A549 (cell line): ENCODE measurements at regions not wholly inside any gene's neighbourhood (a gene's known extent, or its start where the extent isn't known, plus 50 kb on each side); places are given as distances from the start of the nearest gene placed in this dataset.

Experiments used
- ATAC-seq, 2 experiments: fragments of 200-7000 bp in 1 of 2; fragments of >200 bp in 1 of 2; cut with Nextera tagmentation in 1 of 2; cut with Tn5 transposase in 1 of 2; 3 replicates each; pipeline versions ENCODE4 v1.8.0 to v1.9.1; 2018 to 2020; ENCODE audit warnings: mild to moderate bottlenecking in 1 of 2, moderate library complexity in 1 of 2
- CTCF ChIA-PET: fragments of 300-600 bp; sonication (Branson Sonifier 250); formaldehyde crosslinking; extraction: SDS; loops from one replicate; lab custom pipeline; 2021; ENCODE audit warnings: antibody characterized with exemption, inconsistent platforms; lab: Yijun Ruan, JAX
- POLR2A ChIA-PET: fragments of 350-600 bp; formaldehyde crosslinking; extraction: SDS; loops from one replicate; lab custom pipeline; 2021; ENCODE audit warnings: antibody characterized with exemption, inconsistent platforms; lab: Yijun Ruan, JAX
- DNase-seq, 2 experiments: peaks; one replicate each; pipeline versions ENCODE4 v3.0.0 to v3.0.0-alpha.2; 2011 to 2016; ENCODE audit warnings: low read depth in 1 of 2, low spot score in 1 of 2
- FAIRE-seq: peaks from 2 replicates; lab custom pipeline; 2011; peaks lifted over from hg19 to GRCh38; lab: Jason Lieb, UNC
- H3K27ac ChIP-seq, 2 experiments: fragments of >200 bp; sonication (Bioruptor Twin); formaldehyde crosslinking; 3 replicates each; pipeline ENCODE4 v1.5.1; 2016 to 2017
- H3K4me1 ChIP-seq: fragments of >200 bp; sonication (Bioruptor Twin); formaldehyde crosslinking; 3 replicates; pipeline ENCODE4 v1.6.1; 2016
- H3K4me2 ChIP-seq: fragments of >200 bp; sonication (Bioruptor Twin); formaldehyde crosslinking; 3 replicates; pipeline ENCODE4 v1.6.1; 2016
- H3K4me3 ChIP-seq: fragments of >200 bp; sonication (Bioruptor Twin); formaldehyde crosslinking; 3 replicates; pipeline ENCODE4 v1.5.1; 2016
- H3K9me3 ChIP-seq: fragments of >200 bp; sonication (Bioruptor Twin); formaldehyde crosslinking; 3 replicates; pipeline ENCODE4 v1.6.1; 2016
- ATOH8 ChIP-seq: fragments of 250-450 bp; sonication (Bioruptor Pico); IDR thresholded peaks from 2 replicates; pipeline ENCODE4 v1.5.0; 2020; ENCODE audit warnings: low read depth, mild to moderate bottlenecking, moderate library complexity
- BHLHE40 ChIP-seq: IDR thresholded peaks from 2 replicates; pipeline ENCODE4 v1.6.1; 2012; ENCODE audit warnings: low read depth, low read length, inconsistent platforms
- CBX8 ChIP-seq: fragments of 200-600 bp; sonication (generic); IDR thresholded peaks from 2 replicates; pipeline ENCODE4 v1.6.1; 2016
- CEBPB ChIP-seq, 2 experiments: fragments of >200 bp in 1 of 2; sonication (Bioruptor Twin) in 1 of 2; formaldehyde crosslinking in 1 of 2; IDR thresholded peaks; 2 replicates each; pipeline ENCODE4 v1.6.1; 2012 to 2016
- CHD2 ChIP-seq: fragments of 150-350 bp; IDR thresholded peaks from 2 replicates; pipeline ENCODE4 v1.6.1; 2014; ENCODE audit warnings: low read length; ENCODE audit not compliant: partially characterized antibody
- EHF ChIP-seq: fragments of 250-450 bp; sonication (Bioruptor Pico); IDR thresholded peaks from 2 replicates; pipeline ENCODE4 v1.5.0; 2020; ENCODE audit warnings: mild to moderate bottlenecking
- EHMT2 ChIP-seq: fragments of 200-600 bp; sonication (generic); IDR thresholded peaks from 2 replicates; pipeline ENCODE4 v1.6.1; 2016; ENCODE audit warnings: antibody characterized with exemption, low read depth, mild to moderate bottlenecking, moderate library complexity
- ESRRA ChIP-seq: fragments of 150-350 bp; IDR thresholded peaks from 2 replicates; pipeline ENCODE4 v1.6.1; 2014; ENCODE audit warnings: mild to moderate bottlenecking, low read length, borderline replicate concordance
- FOSL2 ChIP-seq, 2 experiments: fragments of 450-650 bp in 1 of 2; fragments of >200 bp in 1 of 2; sonication (Bioruptor Twin) in 1 of 2; formaldehyde crosslinking; IDR thresholded peaks; 2 replicates each; pipeline versions ENCODE4 v1.5.0 to v1.6.1; 2016 to 2020; ENCODE audit warnings: mild to moderate bottlenecking in 1 of 2, moderate library complexity in 1 of 2
- GATA3 ChIP-seq: IDR thresholded peaks from 2 replicates; pipeline ENCODE4 v1.6.1; 2012; ENCODE audit warnings: borderline replicate concordance
- HEYL ChIP-seq: fragments of 250-450 bp; sonication (Bioruptor Pico); IDR thresholded peaks from 2 replicates; pipeline ENCODE4 v1.8.0; 2021; ENCODE audit warnings: mild to moderate bottlenecking, moderate library complexity
- HMGXB4 ChIP-seq: fragments of 250-450 bp; sonication (Bioruptor Pico); IDR thresholded peaks from 2 replicates; pipeline ENCODE4 v1.5.0; 2021; ENCODE audit warnings: mild to moderate bottlenecking, moderate library complexity, borderline replicate concordance
- HOXA7 ChIP-seq: fragments of 250-450 bp; sonication (Bioruptor Pico); IDR thresholded peaks from 2 replicates; pipeline ENCODE4 v1.5.0; 2020; ENCODE audit warnings: mild to moderate bottlenecking, moderate library complexity
- JUN ChIP-seq, 2 experiments: fragments of >200 bp; sonication (Bioruptor Twin); formaldehyde crosslinking; IDR thresholded peaks; 2 replicates in 1 of 2; 3 replicates in 1 of 2; pipeline ENCODE4 v1.6.1; 2016 to 2017
- MAFK ChIP-seq: fragments of 450-650 bp; IDR thresholded peaks from 2 replicates; pipeline ENCODE4 v1.6.1; 2014; ENCODE audit not compliant: partially characterized antibody
- MAZ ChIP-seq: fragments of 150-350 bp; IDR thresholded peaks from 2 replicates; pipeline ENCODE4 v1.6.1; 2014; ENCODE audit warnings: antibody characterized with exemption, low read depth, low read length, borderline replicate concordance
- NFE2L2 ChIP-seq: fragments of 150-350 bp; conservative IDR thresholded peaks from 2 replicates; pipeline ENCODE4 v1.6.1; 2014; ENCODE audit warnings: low read length
- NR3C1 ChIP-seq: fragments of >200 bp; sonication (Bioruptor Twin); formaldehyde crosslinking; IDR thresholded peaks from 3 replicates; pipeline ENCODE4 v1.6.1; 2017
- PHF8 ChIP-seq: fragments of 200-600 bp; sonication (generic); IDR thresholded peaks from 2 replicates; pipeline ENCODE4 v1.6.1; 2016; ENCODE audit warnings: low read depth, mild to moderate bottlenecking, antibody characterized with exemption, moderate library complexity, borderline replicate concordance
- POLR2AphosphoS2 ChIP-seq: conservative IDR thresholded peaks from 2 replicates; pipeline ENCODE4 v1.6.1; 2012; ENCODE audit warnings: low read length, improper control_type of control experiment, inconsistent platforms
- RAD21 ChIP-seq, 2 experiments: fragments of >200 bp in 1 of 2; sonication (Bioruptor Twin) in 1 of 2; formaldehyde crosslinking in 1 of 2; IDR thresholded peaks in 1 of 2; conservative IDR thresholded peaks in 1 of 2; 2 replicates in 1 of 2; 3 replicates in 1 of 2; pipeline ENCODE4 v1.6.1; 2012 to 2018; ENCODE audit warnings: inconsistent platforms in 1 of 2
- RCOR1 ChIP-seq: fragments of 150-350 bp; IDR thresholded peaks from 2 replicates; pipeline ENCODE4 v1.6.1; 2014; ENCODE audit warnings: antibody characterized with exemption, low read length, low read depth
- REST ChIP-seq: fragments of 200-600 bp; sonication (generic); IDR thresholded peaks from 2 replicates; pipeline ENCODE4 v1.6.1; 2016; ENCODE audit warnings: antibody characterized with exemption, mild to moderate bottlenecking, moderate library complexity
- RFX5 ChIP-seq: fragments of 450-650 bp; IDR thresholded peaks from 2 replicates; pipeline ENCODE4 v1.7.1; 2014; ENCODE audit warnings: antibody characterized with exemption, mild to moderate bottlenecking, moderate library complexity
- SMC3 ChIP-seq: fragments of >200 bp; sonication (Bioruptor Twin); formaldehyde crosslinking; IDR thresholded peaks from 3 replicates; pipeline ENCODE4 v1.6.1; 2018; ENCODE audit warnings: inconsistent platforms
- TFCP2L1 ChIP-seq: fragments of 250-450 bp; sonication (Bioruptor Pico); IDR thresholded peaks from 2 replicates; pipeline ENCODE4 v1.5.0; 2021; ENCODE audit warnings: mild to moderate bottlenecking
- TP53 ChIP-seq: fragments of 250-450 bp; sonication (Bioruptor Pico); IDR thresholded peaks from 2 replicates; pipeline ENCODE4 v1.5.0; 2021; ENCODE audit warnings: mild to moderate bottlenecking, moderate library complexity
- ZC3H11A ChIP-seq: fragments of 450-650 bp; IDR thresholded peaks from 2 replicates; pipeline ENCODE4 v1.6.1; 2014; ENCODE audit warnings: antibody characterized with exemption, mild to moderate bottlenecking
- WGBS: methylation state at CpG from one replicate; pipeline ENCODE4 v1.1.6; 2017; ENCODE audit errors: missing lambda C conversion rate; 5-methylcytosine and 5-hydroxymethylcytosine counted together

GRCh38 chr2:129300456-129300855 lies 679.0 kb upstream of the RAB6C start:
- H3K9me3 ChIP-seq, result no peaks in the 10 kb centered on the region
- no peak for FAIRE-seq
- POLR2A ChIA-PET, result no interaction called here

GRCh38 chr2:129301431-129301913 lies 678.0 kb upstream of the RAB6C start:
- DNase-seq (no peak), FAIRE-seq (no peak), ATAC-seq (no peak)
- Histone ChIP-seq H3K4me3 (no peak overlapping the region), H3K4me2 (no peak overlapping the region), H3K4me1 (no peaks in the 10 kb centered on the region), H3K9me3 (no peaks in the 10 kb centered on the region), H3K27ac (no peak overlapping the region)
- WGBS, result 5% methylated on average over 5 of the region's 5 CpGs
- CTCF ChIA-PET, result no interaction called here
- POLR2A ChIA-PET, result no interaction called here
- no peak for TF ChIP-seq SMC3
- no peak for TF ChIP-seq TFCP2L1 (CRISPR knock-in tag)
- TF ChIP-seq RCOR1, result no peak
- TF ChIP-seq RAD21 (conservative IDR thresholded peaks at IDR 0.05 in 1 of 2, IDR thresholded peaks at IDR 0.05 in 1 of 2), result no peak

More at GRCh38 chr2:129300456-129300855, 679.0 kb upstream of the RAB6C start:
- DNase-seq (no peak), ATAC-seq (no peak)
- 19% methylated on average over 9 of the region's 9 CpGs for WGBS
- CTCF ChIA-PET, result no interaction called here
- Histone ChIP-seq H3K4me1 (no peaks in the 10 kb centered on the region), H3K27ac (no peak overlapping the region), H3K4me3 (no peak overlapping the region), H3K4me2 (no peak overlapping the region)
- TF ChIP-seq GATA3, result no peak
- no peak for TF ChIP-seq NR3C1
- TF ChIP-seq EHMT2, result no peak
- TF ChIP-seq TP53 (CRISPR knock-in tag), result no peak
- no peak for TF ChIP-seq ESRRA
- TF ChIP-seq POLR2AphosphoS2, result no peak
- no peak for TF ChIP-seq JUN (IDR thresholded peaks at IDR 0.05)
- TF ChIP-seq HOXA7 (CRISPR knock-in tag), result no peak
- TF ChIP-seq CEBPB (IDR thresholded peaks at IDR 0.05), result no peak
- no peak for TF ChIP-seq NFE2L2
- no peak for TF ChIP-seq RAD21 (conservative IDR thresholded peaks at IDR 0.05 in 1 of 2, IDR thresholded peaks at IDR 0.05 in 1 of 2)
- TF ChIP-seq ZC3H11A, result no peak
- TF ChIP-seq HMGXB4, result no peak
- no peak for TF ChIP-seq RFX5
- no peak for TF ChIP-seq CBX8
- TF ChIP-seq CHD2, result no peak
- TF ChIP-seq MAZ, result no peak

GRCh38 chr2:129302106-129302505 lies 677.4 kb upstream of the RAB6C start:
- TF ChIP-seq REST (no peak), FOSL2 (IDR thresholded peaks at IDR 0.05) (no peak), FOSL2 (CRISPR knock-in tag; IDR thresholded peaks at IDR 0.05) (no peak), MAFK (no peak), TFCP2L1 (CRISPR knock-in tag) (no peak), HEYL (CRISPR knock-in tag) (no peak), RCOR1 (no peak), EHF (CRISPR knock-in tag) (no peak), PHF8 (no peak), ATOH8 (CRISPR knock-in tag) (no peak), BHLHE40 (no peak)
- 21% methylated on average over 5 of the region's 6 CpGs for WGBS
- Histone ChIP-seq H3K4me1 (no peaks in the 10 kb centered on the region), H3K9me3 (no peaks in the 10 kb centered on the region), H3K27ac (no peak overlapping the region), H3K4me2 (no peak overlapping the region), H3K4me3 (no peak overlapping the region)
- no peak for ATAC-seq
- FAIRE-seq, result no peak
- DNase-seq, result no peak
- ChIA-PET CTCF (no interaction called here), POLR2A (no interaction called here)
